22Rv1 (cell line): ENCODE measurements at regions not wholly inside any gene's neighbourhood (a gene's known extent, or its start where the extent isn't known, plus 50 kb on each side); places are given as distances from the start of the nearest gene placed in this dataset.

Source experiments
- CTCF ChIP-seq: fragments of 450-650 bp; IDR thresholded peaks from 2 replicates; pipeline ENCODE4 v1.5.1; 2017; ENCODE audit warnings: mild to moderate bottlenecking
- ZFX ChIP-seq: fragments of 450-650 bp; IDR thresholded peaks from 2 replicates; pipeline ENCODE4 v1.6.1; 2017; ENCODE audit warnings: antibody characterized with exemption, borderline replicate concordance

GRCh38 chr4:17328141-17328815 is 183.6 kb downstream of the QDPR start:
- no peak for TF ChIP-seq CTCF
- TF ChIP-seq ZFX = no peak
